Body of pancreas (tissue), 4 donors: ENCODE measurements at regions not wholly inside any gene's neighbourhood (a gene's known extent, or its start where the extent isn't known, plus 50 kb on each side); places are given as distances from the start of the nearest gene placed in this dataset.

Experiments used
- CTCF ChIP-seq, 7 experiments: fragments of 450-650 bp in 4 of 7; fragments of 200-600 bp in 3 of 7; sonication (generic) in 3 of 7; IDR thresholded peaks; one replicate each; pipeline ENCODE4 v1.5.1; 2016 to 2019; ENCODE audit warnings: antibody characterized with exemption in 7 of 7
- POLR2A ChIP-seq, 3 donors: fragments of 450-650 bp; IDR thresholded peaks; one replicate each; pipeline ENCODE4 v1.6.1; 2016; ENCODE audit warnings: antibody characterized with exemption in 3 of 3, mild to moderate bottlenecking in 2 of 3

GRCh38 chr5:144093868-144094267 lies 76.6 kb downstream of the YIPF5 start:
- TF ChIP-seq CTCF (IDR thresholded peaks at IDR 0.05) (no peak), POLR2A (IDR thresholded peaks at IDR 0.05) (no peak)
